HL-60 (cell line): ENCODE measurements at regions not wholly inside any gene's neighbourhood (a gene's known extent, or its start where the extent isn't known, plus 50 kb on each side); places are given as distances from the start of the nearest gene placed in this dataset.

Experiments
- CTCF ChIP-seq: IDR thresholded peaks from one replicate; pipeline ENCODE4 v1.5.1; 2011; ENCODE audit warnings: low read length, control low read depth, inconsistent platforms; ENCODE audit not compliant: insufficient read depth
- GABPA ChIP-seq: IDR thresholded peaks from 2 replicates; pipeline ENCODE4 v1.6.1; 2012; ENCODE audit warnings: low read depth
- POLR2AphosphoS5 ChIP-seq: IDR thresholded peaks from 2 replicates; pipeline ENCODE4 v1.6.1; 2012; ENCODE audit warnings: low read depth
- REST ChIP-seq: IDR thresholded peaks from 2 replicates; pipeline ENCODE4 v1.6.1; 2012; ENCODE audit warnings: low read depth; ENCODE audit not compliant: insufficient replicate concordance
- SPI1 ChIP-seq: IDR thresholded peaks from 2 replicates; pipeline ENCODE4 v1.6.1; 2012; ENCODE audit warnings: low read depth, mild to moderate bottlenecking, borderline replicate concordance

- TF ChIP-seq CTCF, result no peak
- no peak for TF ChIP-seq POLR2AphosphoS5
- no peak for TF ChIP-seq REST
- TF ChIP-seq GABPA, result no peak
- no peak for TF ChIP-seq SPI1
Observed at GRCh38 chr1:238916828-238917227, 469.5 kb upstream of the CHRM3 start.
